WTC11 (cell line): ENCODE measurements at regions not wholly inside any gene's neighbourhood (a gene's known extent, or its start where the extent isn't known, plus 50 kb on each side); places are given as distances from the start of the nearest gene placed in this dataset.

Source experiments
- ATAC-seq: fragments of 200-7000 bp; cut with Tn5 transposase; 2 replicates; pipeline ENCODE4 v1.10.0; 2021; ENCODE audit warnings: mild to moderate bottlenecking, moderate library complexity
- CTCF ChIA-PET: fragments of 300-600 bp; sonication (Branson Sonifier 250); formaldehyde crosslinking; loops from one replicate; lab custom pipeline; 2021; ENCODE audit warnings: antibody characterized with exemption; lab: Charles Lee
- POLR2A ChIA-PET: fragments of 350-600 bp; sonication (Branson Sonifier 250); formaldehyde crosslinking; loops from one replicate; lab custom pipeline; 2021; ENCODE audit warnings: antibody characterized with exemption; lab: Charles Lee
- DNase-seq: peaks from one replicate; pipeline ENCODE4 v3.0.0; 2021; ENCODE audit warnings: low spot score
- H3K27ac Mint-ChIP-seq: 2 replicates; pipeline ENCODE4 v1.8.0; 2021; ENCODE audit warnings: mixed read lengths
- H3K27me3 Mint-ChIP-seq: 2 replicates; pipeline ENCODE4 v1.8.0; 2021; ENCODE audit warnings: low read depth, mild to moderate bottlenecking, moderate library complexity, mixed read lengths
- H3K36me3 Mint-ChIP-seq: 2 replicates; pipeline ENCODE4 v1.8.0; 2021; ENCODE audit warnings: mixed read lengths
- H3K4me1 Mint-ChIP-seq: 2 replicates; pipeline ENCODE4 v1.8.0; 2022; ENCODE audit warnings: mixed read lengths
- H3K4me3 Mint-ChIP-seq: 2 replicates; pipeline ENCODE4 v1.8.0; 2021; ENCODE audit warnings: mild to moderate bottlenecking, moderate library complexity, mixed read lengths
- H3K9me3 Mint-ChIP-seq: 2 replicates; pipeline ENCODE4 v1.8.0; 2021; ENCODE audit warnings: mixed read lengths
- CREB1 ChIP-seq: sonication (generic); formaldehyde crosslinking; IDR thresholded peaks from 2 replicates; pipeline ENCODE4 v1.8.0; 2023; ENCODE audit warnings: mild to moderate bottlenecking, missing genetic modification reagents
- EMX1 ChIP-seq: fragments of 250-450 bp; sonication (Bioruptor Pico); IDR thresholded peaks from 2 replicates; pipeline ENCODE4 v1.8.0; 2021; ENCODE audit warnings: mild to moderate bottlenecking
- ETV6 ChIP-seq: sonication (generic); formaldehyde crosslinking; IDR thresholded peaks from 2 replicates; pipeline ENCODE4 v1.8.1; 2022; ENCODE audit warnings: mild to moderate bottlenecking, missing genetic modification reagents
- GABPB1 ChIP-seq: sonication (generic); formaldehyde crosslinking; IDR thresholded peaks from 2 replicates; pipeline ENCODE4 v1.8.1; 2023; ENCODE audit warnings: mild to moderate bottlenecking, missing genetic modification reagents
- HMGA2 ChIP-seq: fragments of 250-450 bp; sonication (Bioruptor Pico); IDR thresholded peaks from 2 replicates; pipeline ENCODE4 v1.4.0; 2021; ENCODE audit warnings: mild to moderate bottlenecking, moderate library complexity
- JAZF1 ChIP-seq: fragments of 250-450 bp; sonication (Bioruptor Pico); IDR thresholded peaks from 2 replicates; pipeline ENCODE4 v1.9.0; 2021; ENCODE audit warnings: moderate library complexity, mild to moderate bottlenecking, inconsistent platforms
- JUN ChIP-seq: sonication (generic); formaldehyde crosslinking; IDR thresholded peaks from 2 replicates; pipeline ENCODE4 v1.8.0; 2023; ENCODE audit warnings: mild to moderate bottlenecking, missing genetic modification reagents
- KAT7 ChIP-seq: sonication (generic); formaldehyde crosslinking; IDR thresholded peaks from 2 replicates; pipeline ENCODE4 v1.8.1; 2023; ENCODE audit warnings: missing genetic modification reagents, mild to moderate bottlenecking, borderline replicate concordance
- MLX ChIP-seq: sonication (generic); formaldehyde crosslinking; IDR thresholded peaks from 2 replicates; pipeline ENCODE4 v1.8.1; 2023; ENCODE audit warnings: mild to moderate bottlenecking, missing genetic modification reagents, moderate library complexity
- NR1H2 ChIP-seq: sonication (generic); formaldehyde crosslinking; IDR thresholded peaks from 2 replicates; pipeline ENCODE4 v1.9.0; 2021; ENCODE audit warnings: mild to moderate bottlenecking, moderate library complexity, missing genetic modification reagents
- NR2C2 ChIP-seq: sonication (generic); formaldehyde crosslinking; IDR thresholded peaks from 2 replicates; pipeline ENCODE4 v1.8.0; 2022; ENCODE audit warnings: mild to moderate bottlenecking, missing genetic modification reagents
- RELA ChIP-seq: sonication (generic); formaldehyde crosslinking; IDR thresholded peaks from 2 replicates; pipeline ENCODE4 v1.8.1; 2022; ENCODE audit warnings: missing genetic modification reagents, mild to moderate bottlenecking, borderline replicate concordance
- SMAD3 ChIP-seq: sonication (generic); formaldehyde crosslinking; IDR thresholded peaks from 2 replicates; pipeline ENCODE4 v1.8.0; 2022; ENCODE audit warnings: missing genetic modification reagents, mild to moderate bottlenecking, borderline replicate concordance
- ZBTB21 ChIP-seq: sonication (generic); formaldehyde crosslinking; IDR thresholded peaks from 2 replicates; pipeline ENCODE4 v1.8.1; 2023; ENCODE audit warnings: mild to moderate bottlenecking, missing genetic modification reagents, borderline replicate concordance
- ZMAT4 ChIP-seq: fragments of 250-450 bp; sonication (Bioruptor Pico); IDR thresholded peaks from 2 replicates; pipeline ENCODE4 v1.9.0; 2021; ENCODE audit warnings: mild to moderate bottlenecking
- ZNF121 ChIP-seq: sonication (generic); formaldehyde crosslinking; IDR thresholded peaks from 2 replicates; pipeline ENCODE4 v1.8.0; 2023; ENCODE audit warnings: missing genetic modification reagents
- ZNF219 ChIP-seq: sonication (generic); formaldehyde crosslinking; IDR thresholded peaks from 2 replicates; pipeline ENCODE4 v1.8.0; 2023; ENCODE audit warnings: missing genetic modification reagents, mild to moderate bottlenecking, borderline replicate concordance
- ZNF232 ChIP-seq: sonication (generic); formaldehyde crosslinking; IDR thresholded peaks from 2 replicates; pipeline ENCODE4 v1.8.0; 2022; ENCODE audit warnings: mild to moderate bottlenecking, missing genetic modification reagents
- ZNF281 ChIP-seq: sonication (generic); formaldehyde crosslinking; IDR thresholded peaks from 2 replicates; pipeline ENCODE4 v1.8.0; 2023; ENCODE audit warnings: mild to moderate bottlenecking, missing genetic modification reagents
- TF ChIP-seq, protein P1 (sequence below): fragments of 250-450 bp; sonication (Bioruptor Pico); IDR thresholded peaks from 2 replicates; pipeline ENCODE4 v1.9.0; 2021; ENCODE audit warnings: moderate library complexity, mild to moderate bottlenecking, inconsistent platforms, borderline replicate concordance

- TF ChIP-seq CREB1 (CRISPR knock-in tag) (no peak), ZNF232 (no peak), HMGA2 (no peak), JAZF1 (CRISPR knock-in tag) (no peak), JUN (CRISPR knock-in tag) (no peak), ZMAT4 (CRISPR knock-in tag) (no peak), EMX1 (no peak), KAT7 (no peak), NR1H2 (CRISPR knock-in tag) (no peak), ZNF219 (CRISPR knock-in tag) (no peak)
- DNase-seq, result no peak
- H3K27me3 Mint-ChIP-seq, result peaks cover 3% of the 10 kb centered on the region; the same call in 1 of the 2 replicates
- ChIA-PET CTCF (no interaction called here), POLR2A (no interaction called here)
- no peaks in the 10 kb centered on the region; the same call in 1 of the 2 replicates for H3K36me3 Mint-ChIP-seq
- no peaks in the 10 kb centered on the region for H3K4me1 Mint-ChIP-seq
- no peak for ATAC-seq
- H3K4me3 Mint-ChIP-seq, result no peak overlapping the region
- peaks cover 25% of the 10 kb centered on the region for H3K9me3 Mint-ChIP-seq
- H3K27ac Mint-ChIP-seq, result no peak overlapping the region
Observed at GRCh38 chr2:238725298-238725697, 122.6 kb upstream of the TWIST2 start.

GRCh38 chr2:238726670-238727584 is 121.0 kb upstream of the TWIST2 start:
- no peaks in the 10 kb centered on the region for H3K36me3 Mint-ChIP-seq
- no peaks in the 10 kb centered on the region; the same call in 1 of the 2 replicates for H3K27me3 Mint-ChIP-seq
- POLR2A ChIA-PET, result interaction anchor here (0.5 to 0.8 kb wide), 2 partner anchors 10 to 192 kb away, joined by 3 read pairs; no protein-coding TSS in a partner anchor
- no peak overlapping the region for H3K4me3 Mint-ChIP-seq
- no peak for ATAC-seq
- no peaks in the 10 kb centered on the region for H3K4me1 Mint-ChIP-seq
- CTCF ChIA-PET, result no interaction called here
- TF ChIP-seq JUN (CRISPR knock-in tag), result no peak
- TF ChIP-seq ETV6 (CRISPR knock-in tag), result no peak
- no peak for TF ChIP-seq NR2C2 (CRISPR knock-in tag)
- TF ChIP-seq ZNF281, result no peak
- TF ChIP-seq KAT7, result no peak
- no peak for TF ChIP-seq ZNF121 (CRISPR knock-in tag)
- no peak for TF ChIP-seq ZBTB21 (CRISPR knock-in tag)
- no peak for TF ChIP-seq GABPB1 (CRISPR knock-in tag)
- TF ChIP-seq SMAD3 (CRISPR knock-in tag), result no peak
- TF ChIP-seq, protein P1, sequence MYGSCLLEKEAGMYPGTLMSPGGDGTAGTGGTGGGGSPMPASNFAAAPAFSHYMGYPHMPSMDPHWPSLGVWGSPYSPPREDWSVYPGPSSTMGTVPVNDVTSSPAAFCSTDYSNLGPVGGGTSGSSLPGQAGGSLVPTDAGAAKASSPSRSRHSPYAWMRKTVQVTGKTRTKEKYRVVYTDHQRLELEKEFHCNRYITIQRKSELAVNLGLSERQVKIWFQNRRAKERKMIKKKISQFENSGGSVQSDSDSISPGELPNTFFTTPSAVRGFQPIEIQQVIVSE (CRISPR knock-in tag), result no peak
- no peak for TF ChIP-seq RELA
- no peak for TF ChIP-seq MLX (CRISPR knock-in tag)
- TF ChIP-seq, all 79 proteins: peak for 0
- no peak overlapping the region for H3K27ac Mint-ChIP-seq
- H3K9me3 Mint-ChIP-seq, result peaks cover 21% of the 10 kb centered on the region
- no peak for DNase-seq
